Astrocyte (in vitro differentiated cells and primary cell): ENCODE measurements at regions not wholly inside any gene's neighbourhood (a gene's known extent, or its start where the extent isn't known, plus 50 kb on each side); places are given as distances from the start of the nearest gene placed in this dataset.

Source experiments
- DNase-seq: peaks from one replicate; pipeline ENCODE4 v3.0.0-alpha.2; 2010; ENCODE audit warnings: low read depth
- FAIRE-seq: peaks from 2 replicates; lab custom pipeline; 2011; peaks lifted over from hg19 to GRCh38; lab: Jason Lieb, UNC
- H2AFZ ChIP-seq: 2 replicates; pipeline ENCODE4 v1.6.0; 2012; ENCODE audit warnings: low read depth, low read length, inconsistent platforms
- H3K27ac ChIP-seq: 2 replicates; pipeline ENCODE4 v1.5.1; 2011; ENCODE audit warnings: low read depth, low read length, inconsistent platforms
- H3K27me3 ChIP-seq: 2 replicates; pipeline ENCODE4 v1.6.0; 2011; ENCODE audit warnings: low read length, inconsistent platforms; ENCODE audit not compliant: insufficient read depth
- H3K36me3 ChIP-seq: 2 replicates; pipeline ENCODE4 v1.5.1; 2011; ENCODE audit warnings: low read length, inconsistent platforms; ENCODE audit not compliant: insufficient read depth
- H3K4me1 ChIP-seq: 2 replicates; pipeline ENCODE4 v1.5.1; 2011; ENCODE audit warnings: low read length, inconsistent platforms; ENCODE audit not compliant: insufficient read depth
- H3K4me2 ChIP-seq: 2 replicates; pipeline ENCODE4 v1.6.0; 2012; ENCODE audit warnings: low read length, inconsistent platforms
- H3K4me3 ChIP-seq: 2 replicates; pipeline ENCODE4 v1.5.1; 2011; ENCODE audit warnings: low read depth, mild to moderate bottlenecking, low read length, inconsistent platforms; ENCODE audit not compliant: insufficient read depth
- H3K79me2 ChIP-seq: 2 replicates; pipeline ENCODE4 v1.6.0; 2012; ENCODE audit warnings: mild to moderate bottlenecking, low read length, inconsistent platforms; ENCODE audit not compliant: insufficient read depth
- H3K9ac ChIP-seq: 2 replicates; pipeline ENCODE4 v1.6.0; 2012; ENCODE audit warnings: mild to moderate bottlenecking, low read length, inconsistent platforms
- H3K9me3 ChIP-seq: 2 replicates; pipeline ENCODE4 v1.5.1; 2012; ENCODE audit warnings: low read depth, mild to moderate bottlenecking, low read length, inconsistent platforms; ENCODE audit not compliant: insufficient read depth
- H4K20me1 ChIP-seq: 2 replicates; pipeline ENCODE4 v1.6.0; 2012; ENCODE audit warnings: low read length, inconsistent platforms; ENCODE audit not compliant: insufficient read depth
- H3K27ac Mint-ChIP-seq: one replicate; pipeline ENCODE4 v1.8.0; 2021; ENCODE audit warnings: mild to moderate bottlenecking, mixed read lengths; ENCODE audit not compliant: unreplicated experiment
- H3K27me3 Mint-ChIP-seq: one replicate; pipeline ENCODE4 v1.8.0; 2021; ENCODE audit warnings: low read depth, mixed read lengths; ENCODE audit not compliant: unreplicated experiment
- H3K36me3 Mint-ChIP-seq: one replicate; pipeline ENCODE4 v1.8.0; 2021; ENCODE audit warnings: low read depth, mixed read lengths; ENCODE audit not compliant: unreplicated experiment
- H3K4me1 Mint-ChIP-seq: one replicate; pipeline ENCODE4 v1.8.0; 2021; ENCODE audit warnings: low read depth, mixed read lengths; ENCODE audit not compliant: unreplicated experiment
- H3K4me3 Mint-ChIP-seq: one replicate; pipeline ENCODE4 v1.8.0; 2021; ENCODE audit warnings: mild to moderate bottlenecking, moderate library complexity, mixed read lengths; ENCODE audit not compliant: unreplicated experiment
- H3K9me3 Mint-ChIP-seq: one replicate; pipeline ENCODE4 v1.8.0; 2021; ENCODE audit warnings: mild to moderate bottlenecking, mixed read lengths; ENCODE audit not compliant: unreplicated experiment
- EZH2 ChIP-seq: IDR thresholded peaks from 2 replicates; pipeline ENCODE4 v1.6.1; 2012; ENCODE audit warnings: mild to moderate bottlenecking, low read length, inconsistent platforms; ENCODE audit not compliant: insufficient read depth
- TF ChIP-seq, protein P1 (sequence below): IDR thresholded peaks from 2 replicates; pipeline ENCODE4 v1.5.1; 2011; ENCODE audit warnings: low read depth, mild to moderate bottlenecking, inconsistent platforms, low read length, moderate library complexity; ENCODE audit not compliant: insufficient read depth

DNA sequence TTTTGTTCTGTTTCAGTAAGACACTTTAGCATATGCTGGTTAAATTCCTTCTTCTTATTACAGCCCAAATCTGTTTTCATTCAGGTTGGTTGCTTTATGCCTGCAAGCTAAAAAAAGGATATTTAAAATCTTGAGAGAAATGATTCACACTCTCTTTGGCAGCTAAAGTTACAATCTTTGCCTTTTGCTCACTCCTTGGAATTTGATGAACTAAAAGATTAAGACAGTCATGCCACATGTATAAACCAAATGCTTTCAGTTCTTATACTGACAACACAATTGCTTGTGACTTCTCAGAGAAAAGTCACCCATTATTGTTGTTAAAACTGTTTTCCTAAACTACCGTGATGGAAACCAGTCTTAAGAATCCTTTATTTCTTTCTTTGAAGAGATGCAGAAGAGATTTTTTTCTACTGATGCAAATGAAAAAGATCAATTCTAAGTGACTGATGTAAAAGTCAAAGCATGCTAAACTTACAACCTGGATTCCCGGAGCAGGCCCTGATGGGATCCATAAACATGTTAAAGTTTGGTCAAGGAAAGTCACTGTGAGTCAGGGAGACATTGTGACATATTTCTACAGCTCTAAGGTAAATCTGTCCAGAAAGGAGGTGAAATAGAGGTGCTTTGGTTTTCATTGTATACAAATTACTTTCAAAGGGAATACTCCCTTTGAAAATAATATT lies 144.2 kb upstream of the CDH10 start:
- Histone ChIP-seq H3K27me3 (no peaks in the 10 kb centered on the region), H3K9ac (peak overlapping the region; percentile 52), H3K36me3 (no peaks in the 10 kb centered on the region), H3K4me3 (no peak overlapping the region), H3K9me3 (no peaks in the 10 kb centered on the region), H2AFZ (peak overlapping the region; percentile 15), H3K79me2 (no peaks in the 10 kb centered on the region), H3K4me2 (peak overlapping the region; percentile 67), H3K4me1 (peaks cover 15% of the 10 kb centered on the region), H3K27ac (peak overlapping the region; percentile 85), H4K20me1 (no peaks in the 10 kb centered on the region)
- H3K27me3 Mint-ChIP-seq: no peaks in the 10 kb centered on the region
- peak overlapping the region; percentile 87 for H3K27ac Mint-ChIP-seq
- no peak for FAIRE-seq
- no peak overlapping the region for H3K4me3 Mint-ChIP-seq
- H3K36me3 Mint-ChIP-seq: no peaks in the 10 kb centered on the region
- TF ChIP-seq, protein P1, sequence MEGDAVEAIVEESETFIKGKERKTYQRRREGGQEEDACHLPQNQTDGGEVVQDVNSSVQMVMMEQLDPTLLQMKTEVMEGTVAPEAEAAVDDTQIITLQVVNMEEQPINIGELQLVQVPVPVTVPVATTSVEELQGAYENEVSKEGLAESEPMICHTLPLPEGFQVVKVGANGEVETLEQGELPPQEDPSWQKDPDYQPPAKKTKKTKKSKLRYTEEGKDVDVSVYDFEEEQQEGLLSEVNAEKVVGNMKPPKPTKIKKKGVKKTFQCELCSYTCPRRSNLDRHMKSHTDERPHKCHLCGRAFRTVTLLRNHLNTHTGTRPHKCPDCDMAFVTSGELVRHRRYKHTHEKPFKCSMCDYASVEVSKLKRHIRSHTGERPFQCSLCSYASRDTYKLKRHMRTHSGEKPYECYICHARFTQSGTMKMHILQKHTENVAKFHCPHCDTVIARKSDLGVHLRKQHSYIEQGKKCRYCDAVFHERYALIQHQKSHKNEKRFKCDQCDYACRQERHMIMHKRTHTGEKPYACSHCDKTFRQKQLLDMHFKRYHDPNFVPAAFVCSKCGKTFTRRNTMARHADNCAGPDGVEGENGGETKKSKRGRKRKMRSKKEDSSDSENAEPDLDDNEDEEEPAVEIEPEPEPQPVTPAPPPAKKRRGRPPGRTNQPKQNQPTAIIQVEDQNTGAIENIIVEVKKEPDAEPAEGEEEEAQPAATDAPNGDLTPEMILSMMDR: no peak
- no peak for TF ChIP-seq EZH2
- H3K9me3 Mint-ChIP-seq: no peaks in the 10 kb centered on the region
- DNase-seq: peak; percentile 93
- H3K4me1 Mint-ChIP-seq: peaks cover 26% of the 10 kb centered on the region

DNA sequence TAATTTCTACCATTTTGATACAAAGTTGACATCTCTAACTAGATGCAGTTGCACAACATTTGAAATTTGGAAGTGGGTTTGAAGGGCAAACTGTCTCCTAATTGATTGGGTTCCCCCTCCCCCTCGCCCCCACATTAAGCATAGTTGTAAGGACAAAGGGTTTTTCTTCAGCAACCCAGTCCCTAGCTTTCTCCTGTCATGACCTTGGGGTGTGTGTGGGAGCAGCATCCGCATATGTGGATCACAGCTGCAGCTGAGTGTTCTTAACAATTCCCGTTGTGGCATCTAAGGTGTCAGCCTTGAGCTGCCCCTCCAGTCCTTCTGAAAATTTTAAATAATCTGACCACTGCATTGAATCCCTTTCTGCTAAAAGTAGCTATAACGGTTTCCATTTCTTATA lies 141.3 kb upstream of the CDH10 start:
- no peaks in the 10 kb centered on the region for H3K36me3 Mint-ChIP-seq
- H3K27me3 Mint-ChIP-seq: no peaks in the 10 kb centered on the region
- FAIRE-seq: no peak

DNA sequence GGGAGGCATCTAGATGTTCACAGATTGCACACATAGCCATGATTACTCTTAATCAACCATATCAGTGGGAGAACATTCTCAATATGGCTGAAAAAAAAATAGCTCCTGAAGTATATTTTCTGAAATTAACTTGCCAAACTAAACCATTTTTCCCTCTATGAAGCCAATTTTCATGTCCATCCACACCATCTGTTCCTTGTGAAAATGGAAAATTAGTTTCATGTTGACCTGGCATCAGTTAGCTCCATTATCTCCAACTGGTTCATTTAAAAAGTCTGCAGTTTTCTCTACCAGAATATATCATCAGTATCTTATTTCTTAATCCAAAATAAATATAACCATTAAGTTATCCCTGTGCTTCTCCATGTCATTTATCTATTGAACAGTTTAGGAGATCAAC lies 138.8 kb upstream of the CDH10 start:
- Histone ChIP-seq H3K27ac (no peak overlapping the region), H3K9ac (no peak overlapping the region), H3K27me3 (no peaks in the 10 kb centered on the region), H4K20me1 (no peaks in the 10 kb centered on the region), H3K36me3 (no peaks in the 10 kb centered on the region), H3K79me2 (no peaks in the 10 kb centered on the region), H2AFZ (no peak overlapping the region), H3K4me1 (peaks cover 2% of the 10 kb centered on the region), H3K4me2 (no peak overlapping the region), H3K4me3 (no peak overlapping the region), H3K9me3 (no peaks in the 10 kb centered on the region)
- no peak for FAIRE-seq
- H3K4me1 Mint-ChIP-seq: peaks cover 14% of the 10 kb centered on the region
- TF ChIP-seq EZH2: no peak
- TF ChIP-seq, protein P1: no peak
- H3K36me3 Mint-ChIP-seq: no peaks in the 10 kb centered on the region
- H3K4me3 Mint-ChIP-seq: no peak overlapping the region
- no peak for DNase-seq
- no peaks in the 10 kb centered on the region for H3K9me3 Mint-ChIP-seq
- no peaks in the 10 kb centered on the region for H3K27me3 Mint-ChIP-seq
- H3K27ac Mint-ChIP-seq: no peak overlapping the region

More for the DNA sequence above, 141.3 kb upstream of the CDH10 start:
- no peaks in the 10 kb centered on the region for H3K9me3 ChIP-seq
- H3K4me3 Mint-ChIP-seq: no peak overlapping the region
- H3K4me3 ChIP-seq: no peak overlapping the region
- H3K9me3 Mint-ChIP-seq: no peaks in the 10 kb centered on the region
- H3K27ac Mint-ChIP-seq: no peak overlapping the region
- no peak overlapping the region for H3K9ac ChIP-seq
- peaks cover 26% of the 10 kb centered on the region for H3K4me1 Mint-ChIP-seq
- no peak overlapping the region for H3K27ac ChIP-seq
- H3K27me3 ChIP-seq: no peaks in the 10 kb centered on the region
- H2AFZ ChIP-seq: no peak overlapping the region
- DNase-seq: no peak
- no peaks in the 10 kb centered on the region for H3K36me3 ChIP-seq
- no peak overlapping the region for H3K4me2 ChIP-seq
- H4K20me1 ChIP-seq: no peaks in the 10 kb centered on the region
- H3K79me2 ChIP-seq: no peaks in the 10 kb centered on the region
- TF ChIP-seq EZH2: no peak
- TF ChIP-seq, protein P1: no peak
- peaks cover 15% of the 10 kb centered on the region for H3K4me1 ChIP-seq
